HEK293 (cell line): ENCODE measurements at regions not wholly inside any gene's neighbourhood (a gene's known extent, or its start where the extent isn't known, plus 50 kb on each side); places are given as distances from the start of the nearest gene placed in this dataset.

Source experiments
- CTCF ChIA-PET: fragments of 350-600 bp; formaldehyde crosslinking; extraction: SDS; loops from one replicate; lab custom pipeline; 2021; ENCODE audit warnings: antibody characterized with exemption; lab: Yijun Ruan, JAX
- POLR2A ChIA-PET: fragments of 300-600 bp; formaldehyde crosslinking; extraction: SDS; loops from one replicate; lab custom pipeline; 2020; ENCODE audit warnings: antibody characterized with exemption, inconsistent platforms; lab: Yijun Ruan, JAX
- H3K27ac ChIP-seq: fragments of 200-500 bp; sonication (Bioruptor generic); 2 replicates; pipeline ENCODE4 v1.5.1; 2014; ENCODE audit warnings: low read depth, low read length, control low read depth, inconsistent platforms; ENCODE audit errors: extremely low read depth
- H3K36me3 ChIP-seq, 2 experiments: fragments of 200-500 bp in 1 of 2; sonication (Bioruptor generic) in 1 of 2; 1 replicate in 1 of 2; 2 replicates in 1 of 2; pipeline ENCODE4 v1.5.1; 2014 to 2017; ENCODE audit warnings: inconsistent platforms in 2 of 2, low read length in 2 of 2; ENCODE audit not compliant: control insufficient read depth in 2 of 2, insufficient read depth in 1 of 2
- H3K4me1 ChIP-seq: fragments of 200-500 bp; sonication (Bioruptor generic); 2 replicates; pipeline ENCODE4 v1.5.1; 2014; ENCODE audit warnings: mild to moderate bottlenecking, low read length, inconsistent platforms; ENCODE audit not compliant: control insufficient read depth, insufficient read depth
- H3K4me3 ChIP-seq: 2 replicates; pipeline ENCODE4 v1.5.1; 2011; ENCODE audit warnings: low read depth, mild to moderate bottlenecking, control low read depth, low read length, moderate library complexity
- H3K9me3 ChIP-seq: fragments of 200-500 bp; sonication (Bioruptor generic); 2 replicates; pipeline ENCODE4 v1.5.1; 2014; ENCODE audit warnings: low read depth, low read length, inconsistent platforms; ENCODE audit not compliant: control insufficient read depth, insufficient read depth
- GLIS1 ChIP-seq: fragments of 450-650 bp; formaldehyde crosslinking; IDR thresholded peaks from 2 replicates; pipeline ENCODE4 v1.5.1; 2016; ENCODE audit warnings: missing biosample characterization, missing genetic modification characterization
- HOXD13 ChIP-seq: sonication (generic); formaldehyde crosslinking; IDR thresholded peaks from 2 replicates; pipeline ENCODE4 v1.8.0; 2022; ENCODE audit warnings: missing genetic modification reagents, borderline replicate concordance
- REPIN1 ChIP-seq: fragments of 450-650 bp; formaldehyde crosslinking; IDR thresholded peaks from 2 replicates; pipeline ENCODE4 v1.5.1; 2017; ENCODE audit warnings: missing biosample characterization, missing genetic modification characterization, low read depth
- SCRT2 ChIP-seq: fragments of 450-650 bp; formaldehyde crosslinking; IDR thresholded peaks from 2 replicates; pipeline ENCODE4 v1.5.1; 2016; ENCODE audit warnings: missing biosample characterization, missing genetic modification characterization
- SP7 ChIP-seq: fragments of 450-650 bp; formaldehyde crosslinking; IDR thresholded peaks from 2 replicates; pipeline ENCODE4 v1.5.1; 2016; ENCODE audit warnings: missing biosample characterization, missing genetic modification characterization
- ZBTB21 ChIP-seq: fragments of 450-650 bp; formaldehyde crosslinking; IDR thresholded peaks from 2 replicates; pipeline ENCODE4 v1.5.1; 2017; ENCODE audit warnings: missing biosample characterization, missing genetic modification characterization
- ZNF112 ChIP-seq: fragments of 450-650 bp; formaldehyde crosslinking; IDR thresholded peaks from 2 replicates; pipeline ENCODE4 v1.5.0; 2017; ENCODE audit warnings: missing biosample characterization, missing genetic modification characterization
- ZNF140 ChIP-seq: fragments of 450-650 bp; formaldehyde crosslinking; IDR thresholded peaks from 2 replicates; pipeline ENCODE4 v1.5.1; 2016; ENCODE audit warnings: missing biosample characterization, missing genetic modification characterization
- ZNF169 ChIP-seq: fragments of 450-650 bp; formaldehyde crosslinking; IDR thresholded peaks from 2 replicates; pipeline ENCODE4 v1.5.1; 2016; ENCODE audit warnings: missing biosample characterization, missing genetic modification characterization
- ZNF19 ChIP-seq: fragments of 450-650 bp; formaldehyde crosslinking; IDR thresholded peaks from 2 replicates; pipeline ENCODE4; 2016; ENCODE audit warnings: missing biosample characterization, missing genetic modification characterization, low read depth
- ZNF266 ChIP-seq: fragments of 450-650 bp; formaldehyde crosslinking; IDR thresholded peaks from 2 replicates; pipeline ENCODE4 v1.5.1; 2016; ENCODE audit warnings: missing biosample characterization, missing genetic modification characterization, low read depth
- ZNF274 ChIP-seq, 2 experiments: fragments of 200-500 bp in 1 of 2; fragments of 450-650 bp in 1 of 2; sonication (Bioruptor generic) in 1 of 2; formaldehyde crosslinking in 1 of 2; IDR thresholded peaks; 2 replicates each; pipeline versions ENCODE4 v1.5.1 to v1.6.1; 2014 to 2016; ENCODE audit warnings: borderline replicate concordance in 1 of 2, inconsistent platforms in 1 of 2, low read length in 1 of 2, missing biosample characterization in 1 of 2, missing genetic modification characterization in 1 of 2
- ZNF302 ChIP-seq: fragments of 450-650 bp; formaldehyde crosslinking; IDR thresholded peaks from 2 replicates; pipeline ENCODE4 v1.5.1; 2016; ENCODE audit warnings: missing biosample characterization, missing genetic modification characterization, low read depth
- ZNF350 ChIP-seq: fragments of 450-650 bp; formaldehyde crosslinking; IDR thresholded peaks from 2 replicates; pipeline ENCODE4 v1.5.0; 2017; ENCODE audit warnings: missing biosample characterization, mild to moderate bottlenecking, missing genetic modification characterization
- ZNF473 ChIP-seq: fragments of 450-650 bp; formaldehyde crosslinking; IDR thresholded peaks from 2 replicates; pipeline ENCODE4 v1.5.1; 2017; ENCODE audit warnings: missing biosample characterization, missing genetic modification characterization
- ZNF544 ChIP-seq: fragments of 450-650 bp; formaldehyde crosslinking; IDR thresholded peaks from 2 replicates; pipeline ENCODE4 v1.5.0; 2017; ENCODE audit warnings: missing biosample characterization, missing genetic modification characterization
- ZNF610 ChIP-seq: fragments of 450-650 bp; formaldehyde crosslinking; IDR thresholded peaks from 2 replicates; pipeline ENCODE4 v1.5.1; 2016; ENCODE audit warnings: missing biosample characterization, missing genetic modification characterization, borderline replicate concordance
- ZNF658 ChIP-seq: fragments of 450-650 bp; formaldehyde crosslinking; IDR thresholded peaks from 2 replicates; pipeline ENCODE4; 2016; ENCODE audit warnings: missing biosample characterization, missing genetic modification characterization
- ZNF747 ChIP-seq: fragments of 450-650 bp; formaldehyde crosslinking; IDR thresholded peaks from 2 replicates; pipeline ENCODE4 v1.5.1; 2016; ENCODE audit warnings: missing biosample characterization, missing genetic modification characterization
- ZNF777 ChIP-seq: fragments of 450-650 bp; formaldehyde crosslinking; IDR thresholded peaks from 2 replicates; pipeline ENCODE4 v1.5.1; 2017; ENCODE audit warnings: missing biosample characterization, missing genetic modification characterization, borderline replicate concordance
- ZNF791 ChIP-seq: fragments of 450-650 bp; formaldehyde crosslinking; IDR thresholded peaks from 2 replicates; pipeline ENCODE4 v1.5.1; 2016; ENCODE audit warnings: missing biosample characterization, missing genetic modification characterization
- ZNF830 ChIP-seq: fragments of 450-650 bp; IDR thresholded peaks from 2 replicates; pipeline ENCODE4 v1.5.0; 2018; ENCODE audit warnings: missing biosample characterization, missing genetic modification characterization, low read depth, mild to moderate bottlenecking, moderate library complexity
- ZSCAN30 ChIP-seq: fragments of 450-650 bp; IDR thresholded peaks from 2 replicates; pipeline ENCODE4 v1.5.1; 2018; ENCODE audit warnings: missing biosample characterization, mild to moderate bottlenecking, missing genetic modification characterization, moderate library complexity
- TF ChIP-seq, protein P1 (sequence below): fragments of 450-650 bp; formaldehyde crosslinking; IDR thresholded peaks from 2 replicates; pipeline ENCODE4 v1.5.1; 2016; ENCODE audit warnings: missing biosample characterization, missing genetic modification characterization

DNA sequence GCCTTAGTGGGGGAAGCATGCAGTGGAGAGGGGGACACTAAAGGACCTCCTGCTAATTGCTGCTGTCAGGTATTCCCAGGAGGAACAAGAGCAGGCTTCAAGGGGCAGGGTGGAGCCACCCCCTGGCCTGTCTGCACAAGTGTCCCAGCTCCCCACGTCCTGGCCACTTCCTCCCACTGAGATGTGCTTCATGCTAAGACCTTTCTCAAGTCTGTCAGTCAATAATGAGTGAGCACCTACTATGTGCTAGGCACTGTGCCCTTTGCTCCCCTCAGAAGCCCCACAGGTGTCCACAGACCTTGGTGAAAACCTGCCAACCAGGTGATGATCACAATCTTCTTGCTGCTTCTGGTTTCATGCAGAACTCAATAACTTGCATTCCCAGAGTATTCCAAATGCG lies 147.9 kb downstream of the UNC5CL start:
- Histone ChIP-seq H3K4me1 (no peaks in the 10 kb centered on the region), H3K36me3 (no peaks in the 10 kb centered on the region), H3K9me3 (no peaks in the 10 kb centered on the region), H3K4me3 (no peak overlapping the region), H3K27ac (no peak overlapping the region)
- POLR2A ChIA-PET, result no interaction called here
- 0 out of 2 replicates have a peak, but pooled peaks have one; percentile 8 for TF ChIP-seq SCRT2 (tag by site-specific recombination)
- TF ChIP-seq ZNF112 (tag by site-specific recombination), result no peak
- CTCF ChIA-PET, result interaction anchor here (0.6 to 8.2 kb wide), 4 partner anchors 43 to 148 kb away, joined by 3 to 145 read pairs (median 4); partner anchors contain the start of gene UNC5CL

DNA sequence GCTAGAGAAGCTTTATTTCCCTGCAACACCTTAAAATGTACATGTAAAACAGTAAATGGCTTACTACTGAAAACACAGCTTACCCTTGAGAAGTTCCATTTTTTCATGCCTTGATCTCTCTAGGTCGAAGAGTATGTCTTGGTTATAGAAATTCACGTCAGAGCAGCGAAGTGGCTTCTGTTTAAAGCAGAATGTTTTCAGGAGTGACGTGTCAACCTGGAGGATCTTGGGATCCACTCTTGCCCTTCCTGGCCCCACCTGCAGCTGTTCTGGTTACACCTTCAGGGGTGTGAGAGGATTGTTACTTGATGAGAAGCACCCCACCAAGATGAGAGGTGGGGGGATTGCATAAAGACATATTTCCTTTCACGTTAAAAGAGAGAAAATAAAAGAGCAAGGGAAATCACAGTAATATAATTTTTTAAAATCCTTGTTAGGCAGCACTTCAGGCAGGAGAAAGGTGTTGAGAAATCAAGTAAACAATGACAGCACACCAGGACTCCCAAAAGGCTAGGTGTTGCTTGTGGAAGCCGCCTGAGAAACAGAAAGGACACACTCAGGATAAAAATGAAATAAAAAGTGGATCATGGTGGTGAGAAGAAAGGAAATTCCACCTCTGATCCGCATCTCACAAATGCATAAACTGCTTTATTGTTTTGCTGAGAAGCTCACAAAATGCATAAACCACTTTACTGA lies 149.7 kb downstream of the UNC5CL start:
- ChIA-PET POLR2A (interaction anchor here (0.6 kb wide), 1 partner anchor 199 kb away, joined by 3 read pairs; no protein-coding TSS in a partner anchor), CTCF (interaction anchor here (0.6 to 2.5 kb wide), 3 partner anchors 8 to 368 kb away, joined by 3 to 6 read pairs (median 3); no protein-coding TSS in a partner anchor)
- H3K4me3 ChIP-seq, result no peak overlapping the region
- no peaks in the 10 kb centered on the region for H3K9me3 ChIP-seq
- H3K27ac ChIP-seq, result no peak overlapping the region
- no peaks in the 10 kb centered on the region for H3K4me1 ChIP-seq
- TF ChIP-seq ZNF274 (IDR thresholded peaks at IDR 0.05; ENCODE audit: low read length) (no peak), ZNF274 (tag by site-specific recombination; IDR thresholded peaks at IDR 0.05; ENCODE audit: borderline replicate concordance) (no peak), ZNF140 (tag by site-specific recombination) (no peak), GLIS1 (no peak), ZNF544 (no peak), ZNF747 (tag by site-specific recombination) (no peak), ZSCAN30 (tag by site-specific recombination) (no peak), ZNF791 (tag by site-specific recombination) (no peak), ZNF350 (tag by site-specific recombination) (no peak), ZNF19 (no peak), ZNF266 (tag by site-specific recombination) (no peak), ZNF777 (no peak), ZNF830 (tag by site-specific recombination) (no peak), SP7 (tag by site-specific recombination) (no peak), ZNF658 (tag by site-specific recombination) (no peak), ZNF473 (tag by site-specific recombination) (no peak), ZBTB21 (no peak), REPIN1 (tag by site-specific recombination) (no peak), ZNF302 (tag by site-specific recombination) (no peak), ZNF610 (tag by site-specific recombination) (no peak)
- no peaks in the 10 kb centered on the region for H3K36me3 ChIP-seq

DNA sequence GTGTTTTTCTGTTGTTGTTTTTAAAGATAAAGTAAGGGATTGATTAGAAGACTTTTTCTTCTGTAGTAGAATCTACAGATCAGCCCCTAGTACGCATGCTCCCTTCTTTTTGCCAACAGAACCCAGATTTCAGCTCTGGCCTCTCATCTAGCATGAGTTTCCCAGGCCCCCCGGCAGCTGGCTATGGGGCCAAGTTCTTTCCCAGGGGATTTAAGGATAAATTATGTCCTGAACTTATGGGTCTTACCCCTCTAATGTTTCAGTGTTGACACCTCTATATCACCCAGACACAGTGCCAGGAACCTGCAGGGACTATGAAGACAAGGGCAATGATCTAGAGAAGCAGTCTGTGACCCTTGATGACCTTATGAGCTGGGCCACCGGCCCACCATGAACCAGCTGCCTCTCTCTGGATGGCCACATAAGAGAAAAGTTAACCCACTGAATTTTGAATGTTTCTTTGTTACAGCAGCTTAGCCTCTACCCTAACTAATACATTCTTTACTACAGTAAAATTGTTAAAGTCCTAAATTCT lies 150.5 kb downstream of the UNC5CL start:
- CTCF ChIA-PET, result interaction anchor here (0.6 to 2.5 kb wide), 3 partner anchors 9 to 367 kb away, joined by 3 to 8 read pairs (median 6); partner anchors contain the start of gene UNC5CL
- Histone ChIP-seq H3K36me3 (no peaks in the 10 kb centered on the region), H3K9me3 (no peaks in the 10 kb centered on the region), H3K4me3 (no peak overlapping the region)
- POLR2A ChIA-PET, result no interaction called here
- TF ChIP-seq HOXD13 (CRISPR knock-in tag) (no peak), ZSCAN30 (tag by site-specific recombination) (no peak), ZNF169 (tag by site-specific recombination) (no peak)
- TF ChIP-seq, protein P1, sequence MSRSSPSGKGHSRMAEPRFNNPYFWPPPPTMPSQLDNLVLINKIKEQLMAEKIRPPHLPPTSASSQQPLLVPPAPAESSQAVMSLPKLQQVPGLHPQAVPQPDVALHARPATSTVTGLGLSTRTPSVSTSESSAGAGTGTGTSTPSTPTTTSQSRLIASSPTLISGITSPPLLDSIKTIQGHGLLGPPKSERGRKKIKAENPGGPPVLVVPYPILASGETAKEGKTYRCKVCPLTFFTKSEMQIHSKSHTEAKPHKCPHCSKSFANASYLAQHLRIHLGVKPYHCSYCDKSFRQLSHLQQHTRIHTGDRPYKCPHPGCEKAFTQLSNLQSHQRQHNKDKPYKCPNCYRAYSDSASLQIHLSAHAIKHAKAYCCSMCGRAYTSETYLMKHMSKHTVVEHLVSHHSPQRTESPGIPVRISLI (tag by site-specific recombination), result no peak
- TF ChIP-seq, all 188 proteins: peak for 0
- H3K27ac ChIP-seq, result no peak overlapping the region
- no peaks in the 10 kb centered on the region for H3K4me1 ChIP-seq
